NT2/D1 (cell line): ENCODE measurements at regions not wholly inside any gene's neighbourhood (a gene's known extent, or its start where the extent isn't known, plus 50 kb on each side); places are given as distances from the start of the nearest gene placed in this dataset.

Source experiments
- SUZ12 ChIP-seq: IDR thresholded peaks from 2 replicates; pipeline ENCODE4 v1.6.1; 2011; ENCODE audit not compliant: insufficient read length, insufficient read depth; ENCODE audit errors: extremely low read depth
- YY1 ChIP-seq: IDR thresholded peaks from 2 replicates; pipeline ENCODE4 v1.6.1; 2011; ENCODE audit not compliant: insufficient read length, insufficient read depth

GRCh38 chr7:69211336-69211735, 386.9 kb upstream of the AUTS2 start:
- TF ChIP-seq YY1 (no peak), SUZ12 (no peak)
